ENCODE measurements at regions not wholly inside any gene's neighbourhood (a gene's known extent, or its start where the extent isn't known, plus 50 kb on each side); places are given as distances from the start of the nearest gene placed in this dataset.

GRCh38 chr15:79169526-79170133 lies 79.0 kb upstream of the RASGRF1 start:
- Histone ChIP-seq H2AK5ac (ENCODE audit: insufficient read length, low read length) (no peak overlapping the region), H3K9ac (ENCODE audit: extremely low read depth, insufficient read length, low read length) (no peak overlapping the region), H3K79me2 (ENCODE audit: insufficient read depth, low read length) (no peaks in the 10 kb centered on the region), H3K14ac (ENCODE audit: insufficient read depth, low read length) (no peak overlapping the region), H3K9me3 (ENCODE audit: control insufficient read depth, low read depth, low read length) (no peaks in the 10 kb centered on the region), H3K18ac (ENCODE audit: insufficient read length, low read depth, low read length) (no peak overlapping the region), H3K79me1 (ENCODE audit: insufficient read depth, low read depth, low read length, poor library complexity, severe bottlenecking) (no peaks in the 10 kb centered on the region), H2AFZ (ENCODE audit: low read length) (no peak overlapping the region), H3K4me2 (ENCODE audit: insufficient read depth, insufficient read length, low read length) (no peak overlapping the region), H3K4ac (ENCODE audit: low read depth, low read length) (no peak overlapping the region), H3K23me2 (ENCODE audit: insufficient read length, low read depth, low read length, poor library complexity, severe bottlenecking) (no peaks in the 10 kb centered on the region), H2BK120ac (ENCODE audit: low read depth, low read length, poor library complexity, severe bottlenecking) (no peak overlapping the region), H3K27me3 (ENCODE audit: insufficient read depth, low read length) (no peaks in the 10 kb centered on the region), H4K5ac (ENCODE audit: insufficient read length, low read depth, low read length) (no peak overlapping the region), H4K20me1 (ENCODE audit: control insufficient read depth, insufficient read depth, insufficient read length) (peaks cover 3% of the 10 kb centered on the region), H2BK12ac (ENCODE audit: insufficient read length, low read depth, low read length) (no peak overlapping the region), H3T11ph (ENCODE audit: low read length) (no peak overlapping the region), H3K4me1 (ENCODE audit: insufficient read depth, low read length) (0 out of 2 replicates have a peak, but pooled peaks cover 2% of the 10 kb centered on the region), H2BK20ac (ENCODE audit: low read depth, low read length, poor library complexity, severe bottlenecking) (no peak overlapping the region), H3K56ac (ENCODE audit: insufficient read length, low read depth, low read length) (no peak overlapping the region), H3K27ac (ENCODE audit: insufficient read length, low read depth, low read length) (no peak overlapping the region), H2BK5ac (ENCODE audit: insufficient read length, low read length) (no peak overlapping the region), H2BK15ac (ENCODE audit: low read depth, low read length) (no peak overlapping the region), H4K8ac (replicated peaks; ENCODE audit: insufficient read length, low read depth, low read length) (no peak overlapping the region), H3K23ac (ENCODE audit: insufficient read length, low read depth, low read length) (no peak overlapping the region), H4K91ac (ENCODE audit: insufficient read length, low read depth, low read length) (no peak overlapping the region)
- no peak for DNase-seq
- Mint-ChIP-seq H3K27me3 (ENCODE audit: low read depth) (peaks cover 15% of the 10 kb centered on the region), H3K4me1 (peaks cover 24 to 25% of the 10 kb centered on the region in 2 experiments), H3K36me3 (ENCODE audit: insufficient read depth in 1 of 3, low read depth in 3 of 3) (no peaks in the 10 kb centered on the region), H3K9me3 (peaks cover 0 to 2% of the 10 kb centered on the region in 2 experiments; a peak in 1 of 5 replicates), H3K4me3 (no peak overlapping the region), H3K27ac (no peak overlapping the region)
- TF ChIP-seq CTCF (conservative IDR thresholded peaks at IDR 0.05): no peak
- WGBS (ENCODE audit: extremely low coverage, insufficient read length, low lambda C conversion rate): no CpG with 5 or more reads among the region's 4 CpGs
